Peyer's patch (tissue), 4 donors: ENCODE measurements at regions not wholly inside any gene's neighbourhood (a gene's known extent, or its start where the extent isn't known, plus 50 kb on each side); places are given as distances from the start of the nearest gene placed in this dataset.
"Not testable (repeated sequence)": the region's sequence is repeated elsewhere in the genome, so short reads cannot be mapped to it uniquely, and the experiment has no call there.

Experiments used
- DNase-seq, 3 donors: peaks; one replicate each; pipeline ENCODE4 v3.0.0-alpha.2; 2017 to 2019
- H3K27ac ChIP-seq, 4 donors: fragments of 200-600 bp; sonication (generic); one replicate each; pipeline ENCODE4 v1.5.1; 2016 to 2019
- H3K27me3 ChIP-seq, 2 donors: fragments of 200-600 bp; sonication (generic); one replicate each; pipeline ENCODE4 v1.5.1; 2019
- H3K36me3 ChIP-seq, 3 donors: fragments of 200-600 bp; sonication (generic); one replicate each; pipeline ENCODE4 v1.5.1; 2016 to 2019
- H3K4me1 ChIP-seq, 4 donors: fragments of 200-600 bp; sonication (generic); one replicate each; pipeline ENCODE4 v1.5.1; 2016 to 2019
- H3K4me3 ChIP-seq, 4 donors: fragments of 200-600 bp; sonication (generic); 1 replicate in 3 of 4; 2 replicates in 1 of 4; pipeline ENCODE4 v1.5.1; 2016 to 2019; ENCODE audit warnings: mild to moderate bottlenecking in 1 of 4
- H3K9me3 ChIP-seq, 4 donors: fragments of 200-600 bp; sonication (generic); one replicate each; pipeline ENCODE4 v1.5.1; 2016 to 2019; ENCODE audit warnings: mild to moderate bottlenecking in 1 of 4
- CTCF ChIP-seq, 6 experiments: fragments of 450-650 bp in 4 of 6; fragments of 200-600 bp in 2 of 6; sonication (generic) in 1 of 6; IDR thresholded peaks; one replicate each; pipeline ENCODE4 v1.5.1; 2017 to 2019; ENCODE audit warnings: antibody characterized with exemption in 6 of 6, mild to moderate bottlenecking in 3 of 6, moderate library complexity in 1 of 6
- POLR2A ChIP-seq, 2 donors: fragments of 450-650 bp; IDR thresholded peaks; one replicate each; pipeline ENCODE4 v1.5.1; 2017; ENCODE audit warnings: antibody characterized with exemption in 2 of 2, mild to moderate bottlenecking in 2 of 2, moderate library complexity in 2 of 2

- Histone ChIP-seq H3K4me1 (peaks cover 0 to 4% (median 0%) of the 10 kb centered on the region in 4 donors), H3K4me3 (no peak overlapping the region), H3K36me3 (no peaks in the 10 kb centered on the region), H3K9me3 (no peaks in the 10 kb centered on the region), H3K27ac (no peak overlapping the region), H3K27me3 (no peaks in the 10 kb centered on the region)
- TF ChIP-seq POLR2A (IDR thresholded peaks at IDR 0.05) (no peak), CTCF (IDR thresholded peaks at IDR 0.05) (no peak)
- DNase-seq: no peak
Observed at GRCh38 chr13:28572871-28573270, 77.9 kb upstream of the FLT1 start.

GRCh38 chr13:28570356-28570755 lies 75.4 kb upstream of the FLT1 start:
- H3K4me1 ChIP-seq, H3K36me3 ChIP-seq, H3K4me3 ChIP-seq, H3K27me3 ChIP-seq, H3K9me3 ChIP-seq, H3K27ac ChIP-seq, DNase-seq: not testable (repeated sequence)

- no peaks in the 10 kb centered on the region for H3K36me3 ChIP-seq
- H3K9me3 ChIP-seq: no peaks in the 10 kb centered on the region
- no peak for TF ChIP-seq POLR2A (IDR thresholded peaks at IDR 0.05)
- no peak for TF ChIP-seq CTCF (IDR thresholded peaks at IDR 0.05)
- H3K27ac ChIP-seq: no peak overlapping the region
- DNase-seq: no peak
- no peaks in the 10 kb centered on the region for H3K27me3 ChIP-seq
- H3K4me1 ChIP-seq: peaks cover 0 to 4% (median 0%) of the 10 kb centered on the region in 4 donors
- H3K4me3 ChIP-seq: no peak overlapping the region
Observed at GRCh38 chr13:28569886-28570285, 75.0 kb upstream of the FLT1 start.

GRCh38 chr13:28568286-28568685 lies 73.4 kb upstream of the FLT1 start:
- no peak overlapping the region for H3K4me3 ChIP-seq
- H3K27me3 ChIP-seq: no peaks in the 10 kb centered on the region
- H3K36me3 ChIP-seq: no peaks in the 10 kb centered on the region
- DNase-seq: peak in 1 of 3 donors; percentile 70
- TF ChIP-seq CTCF (IDR thresholded peaks at IDR 0.05) (no peak), POLR2A (IDR thresholded peaks at IDR 0.05) (no peak)
- peaks cover 0 to 4% (median 0%) of the 10 kb centered on the region in 4 donors for H3K4me1 ChIP-seq
- H3K9me3 ChIP-seq: no peaks in the 10 kb centered on the region
- no peak overlapping the region for H3K27ac ChIP-seq

- Histone ChIP-seq H3K9me3 (no peaks in the 10 kb centered on the region), H3K4me3 (no peak overlapping the region), H3K27me3 (no peaks in the 10 kb centered on the region), H3K27ac (no peak overlapping the region), H3K36me3 (no peaks in the 10 kb centered on the region), H3K4me1 (peaks cover 0 to 4% (median 0%) of the 10 kb centered on the region in 4 donors)
- DNase-seq: no peak
- TF ChIP-seq CTCF (IDR thresholded peaks at IDR 0.05) (no peak), POLR2A (IDR thresholded peaks at IDR 0.05) (no peak)
Observed at GRCh38 chr13:28566891-28567290, 72.0 kb upstream of the FLT1 start.

GRCh38 chr13:28566283-28566682 lies 71.4 kb upstream of the FLT1 start:
- H3K27me3 ChIP-seq: no peaks in the 10 kb centered on the region
- TF ChIP-seq CTCF (IDR thresholded peaks at IDR 0.05): no peak
- H3K4me1 ChIP-seq: peaks cover 0 to 1% (median 0%) of the 10 kb centered on the region in 4 donors
- H3K27ac ChIP-seq: no peak overlapping the region
- H3K9me3 ChIP-seq: no peaks in the 10 kb centered on the region
- H3K4me3 ChIP-seq: no peak overlapping the region
- no peak for DNase-seq
- no peaks in the 10 kb centered on the region for H3K36me3 ChIP-seq
